GM23338 (cell line): ENCODE measurements at regions not wholly inside any gene's neighbourhood (a gene's known extent, or its start where the extent isn't known, plus 50 kb on each side); places are given as distances from the start of the nearest gene placed in this dataset.

Experiments
- ATAC-seq: fragments of 200-7000 bp; cut with Tn5 transposase; 3 replicates; pipeline ENCODE4 v1.9.1; 2020
- DNase-seq: peaks from one replicate; pipeline ENCODE4 v3.0.0-alpha.2; 2015; ENCODE audit warnings: low spot score
- H2AFZ ChIP-seq: fragments of 200-600 bp; sonication (generic); 2 replicates; pipeline ENCODE4 v1.8.0; 2016; ENCODE audit warnings: antibody characterized with exemption, mild to moderate bottlenecking, moderate library complexity
- H3F3A ChIP-seq: fragments of 200-600 bp; sonication (generic); replicated peaks from 2 replicates; pipeline ENCODE4 v1.8.0; 2017; ENCODE audit warnings: antibody characterized with exemption, mixed run types, low read depth
- H3K27ac ChIP-seq: fragments of 200-600 bp; sonication (generic); 2 replicates; pipeline ENCODE4 v1.6.1; 2016; ENCODE audit warnings: low read depth
- H3K27me3 ChIP-seq: fragments of 200-600 bp; sonication (generic); 2 replicates; pipeline ENCODE4 v1.8.0; 2016; ENCODE audit warnings: mild to moderate bottlenecking, mixed run types, moderate library complexity; ENCODE audit not compliant: insufficient read depth
- H3K36me3 ChIP-seq: fragments of 200-600 bp; sonication (generic); 2 replicates; pipeline ENCODE4 v1.8.0; 2016; ENCODE audit warnings: mild to moderate bottlenecking; ENCODE audit not compliant: insufficient read depth
- H3K4me1 ChIP-seq: fragments of 200-600 bp; sonication (generic); 2 replicates; pipeline ENCODE4 v1.8.0; 2016; ENCODE audit warnings: mild to moderate bottlenecking, moderate library complexity; ENCODE audit not compliant: insufficient read depth
- H3K4me2 ChIP-seq: fragments of 200-600 bp; sonication (generic); 2 replicates; pipeline ENCODE4 v1.7.1; 2017; ENCODE audit warnings: mixed run types
- H3K4me3 ChIP-seq: fragments of 200-600 bp; sonication (generic); 2 replicates; pipeline ENCODE4 v1.6.1; 2016; ENCODE audit warnings: mixed run types
- H3K79me2 ChIP-seq: fragments of 200-600 bp; sonication (generic); replicated peaks from 2 replicates; pipeline ENCODE4 v1.8.0; 2017; ENCODE audit warnings: mild to moderate bottlenecking; ENCODE audit not compliant: insufficient read depth
- H3K9me2 ChIP-seq: fragments of 200-600 bp; sonication (generic); 2 replicates; pipeline ENCODE4 v1.8.0; 2017; ENCODE audit not compliant: insufficient read depth
- H4K20me1 ChIP-seq: fragments of 200-600 bp; sonication (generic); replicated peaks from 2 replicates; pipeline ENCODE4 v1.8.0; 2017; ENCODE audit warnings: mild to moderate bottlenecking; ENCODE audit not compliant: insufficient read depth
- H3K27ac Mint-ChIP-seq: 2 replicates; pipeline ENCODE4 v1.8.0; 2020; ENCODE audit warnings: inconsistent platforms, mild to moderate bottlenecking, moderate library complexity, mixed read lengths
- H3K27me3 Mint-ChIP-seq: 3 replicates; pipeline ENCODE4 v1.8.0; 2022; ENCODE audit warnings: low read depth, mild to moderate bottlenecking, moderate library complexity, mixed read lengths, inconsistent platforms; ENCODE audit not compliant: insufficient read depth, poor library complexity
- H3K36me3 Mint-ChIP-seq: 3 replicates; pipeline ENCODE4 v1.8.0; 2021; ENCODE audit warnings: low read depth, mild to moderate bottlenecking, inconsistent platforms, moderate library complexity, mixed read lengths
- H3K4me1 Mint-ChIP-seq: 3 replicates; pipeline ENCODE4 v1.8.0; 2020; ENCODE audit warnings: mild to moderate bottlenecking, inconsistent platforms, mixed read lengths
- H3K4me3 Mint-ChIP-seq: 3 replicates; pipeline ENCODE4 v1.8.0; 2021; ENCODE audit warnings: moderate library complexity, mild to moderate bottlenecking, inconsistent platforms, mixed read lengths
- H3K9me3 Mint-ChIP-seq: 3 replicates; pipeline ENCODE4 v1.8.0; 2020; ENCODE audit warnings: moderate library complexity, mild to moderate bottlenecking, inconsistent platforms, mixed read lengths
- EZH2 ChIP-seq: fragments of 200-600 bp; sonication (generic); IDR thresholded peaks from one replicate; pipeline ENCODE4 v1.8.0; 2017; ENCODE audit warnings: antibody characterized with exemption, mild to moderate bottlenecking, low read depth; ENCODE audit not compliant: unreplicated experiment
- EZH2phosphoT487 ChIP-seq: fragments of 200-600 bp; sonication (generic); IDR thresholded peaks from one replicate; pipeline ENCODE4 v1.8.1; 2018; ENCODE audit warnings: antibody characterized with exemption; ENCODE audit not compliant: unreplicated experiment
- JUNB ChIP-seq: IDR thresholded peaks from one replicate; pipeline ENCODE4 v1.6.1; 2016; ENCODE audit warnings: antibody characterized with exemption; ENCODE audit not compliant: unreplicated experiment
- NANOG ChIP-seq: IDR thresholded peaks from 2 replicates; pipeline ENCODE4 v1.6.1; 2016; ENCODE audit warnings: antibody characterized with exemption, borderline replicate concordance
- POLR2AphosphoS5 ChIP-seq: IDR thresholded peaks from 2 replicates; pipeline ENCODE4 v1.6.1; 2016; ENCODE audit warnings: antibody characterized with exemption, low read depth
- STAT1 ChIP-seq: IDR thresholded peaks from one replicate; pipeline ENCODE4 v1.6.1; 2016; ENCODE audit warnings: antibody characterized with exemption; ENCODE audit not compliant: unreplicated experiment
- TF ChIP-seq, protein P1 (sequence below): fragments of 250-450 bp; sonication (Bioruptor Pico); IDR thresholded peaks from 2 replicates; pipeline ENCODE4 v1.5.0; 2020; ENCODE audit warnings: mild to moderate bottlenecking, moderate library complexity
- TF ChIP-seq, protein P2 (sequence below), 2 experiments: fragments of 200-600 bp in 1 of 2; sonication (generic) in 1 of 2; conservative IDR thresholded peaks; 2 replicates each; pipeline versions ENCODE4 v1.5.1 to v1.6.1; 2016 to 2017; ENCODE audit warnings: antibody characterized with exemption in 2 of 2, low read depth in 2 of 2, mild to moderate bottlenecking in 2 of 2, moderate library complexity in 1 of 2
- TF ChIP-seq, protein P3 (sequence below): IDR thresholded peaks from 2 replicates; pipeline ENCODE4 v1.6.1; 2016; ENCODE audit warnings: antibody characterized with exemption

DNA sequence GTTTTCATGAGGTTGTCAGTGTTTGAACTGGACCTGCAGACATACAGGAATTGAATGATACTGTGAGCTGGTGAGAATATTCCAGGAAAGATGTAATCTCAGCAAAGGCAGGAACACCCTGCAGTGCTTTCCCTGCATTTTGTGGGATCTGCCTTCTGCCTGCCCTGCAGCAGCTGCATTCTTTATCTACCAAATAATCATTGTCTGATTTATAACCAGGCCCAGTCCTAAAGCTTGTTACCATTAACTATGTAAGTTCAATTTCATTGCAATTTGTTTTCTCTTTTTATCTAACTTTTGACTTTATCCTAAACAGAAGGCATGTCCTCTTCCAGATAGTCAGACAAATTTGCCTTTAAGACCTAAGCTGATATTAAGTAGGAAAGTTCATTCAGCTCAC, 99.8 kb upstream of the NOCT start:
- H3F3A ChIP-seq: no peaks in the 10 kb centered on the region
- Mint-ChIP-seq H3K9me3 (no peaks in the 10 kb centered on the region), H3K36me3 (no peaks in the 10 kb centered on the region), H3K27me3 (peaks cover 5% of the 10 kb centered on the region), H3K27ac (no peak overlapping the region), H3K4me1 (peaks cover 23% of the 10 kb centered on the region), H3K4me3 (no peak overlapping the region)
- DNase-seq: no peak
- peaks cover 6% of the 10 kb centered on the region; the same call in 1 of the 2 replicates for H3K4me1 ChIP-seq
- H3K27me3 ChIP-seq: no peaks in the 10 kb centered on the region
- no peak overlapping the region for H3K4me2 ChIP-seq
- no peak overlapping the region for H3K27ac ChIP-seq
- ATAC-seq: no peak
- no peak for TF ChIP-seq NANOG
- TF ChIP-seq, protein P1, sequence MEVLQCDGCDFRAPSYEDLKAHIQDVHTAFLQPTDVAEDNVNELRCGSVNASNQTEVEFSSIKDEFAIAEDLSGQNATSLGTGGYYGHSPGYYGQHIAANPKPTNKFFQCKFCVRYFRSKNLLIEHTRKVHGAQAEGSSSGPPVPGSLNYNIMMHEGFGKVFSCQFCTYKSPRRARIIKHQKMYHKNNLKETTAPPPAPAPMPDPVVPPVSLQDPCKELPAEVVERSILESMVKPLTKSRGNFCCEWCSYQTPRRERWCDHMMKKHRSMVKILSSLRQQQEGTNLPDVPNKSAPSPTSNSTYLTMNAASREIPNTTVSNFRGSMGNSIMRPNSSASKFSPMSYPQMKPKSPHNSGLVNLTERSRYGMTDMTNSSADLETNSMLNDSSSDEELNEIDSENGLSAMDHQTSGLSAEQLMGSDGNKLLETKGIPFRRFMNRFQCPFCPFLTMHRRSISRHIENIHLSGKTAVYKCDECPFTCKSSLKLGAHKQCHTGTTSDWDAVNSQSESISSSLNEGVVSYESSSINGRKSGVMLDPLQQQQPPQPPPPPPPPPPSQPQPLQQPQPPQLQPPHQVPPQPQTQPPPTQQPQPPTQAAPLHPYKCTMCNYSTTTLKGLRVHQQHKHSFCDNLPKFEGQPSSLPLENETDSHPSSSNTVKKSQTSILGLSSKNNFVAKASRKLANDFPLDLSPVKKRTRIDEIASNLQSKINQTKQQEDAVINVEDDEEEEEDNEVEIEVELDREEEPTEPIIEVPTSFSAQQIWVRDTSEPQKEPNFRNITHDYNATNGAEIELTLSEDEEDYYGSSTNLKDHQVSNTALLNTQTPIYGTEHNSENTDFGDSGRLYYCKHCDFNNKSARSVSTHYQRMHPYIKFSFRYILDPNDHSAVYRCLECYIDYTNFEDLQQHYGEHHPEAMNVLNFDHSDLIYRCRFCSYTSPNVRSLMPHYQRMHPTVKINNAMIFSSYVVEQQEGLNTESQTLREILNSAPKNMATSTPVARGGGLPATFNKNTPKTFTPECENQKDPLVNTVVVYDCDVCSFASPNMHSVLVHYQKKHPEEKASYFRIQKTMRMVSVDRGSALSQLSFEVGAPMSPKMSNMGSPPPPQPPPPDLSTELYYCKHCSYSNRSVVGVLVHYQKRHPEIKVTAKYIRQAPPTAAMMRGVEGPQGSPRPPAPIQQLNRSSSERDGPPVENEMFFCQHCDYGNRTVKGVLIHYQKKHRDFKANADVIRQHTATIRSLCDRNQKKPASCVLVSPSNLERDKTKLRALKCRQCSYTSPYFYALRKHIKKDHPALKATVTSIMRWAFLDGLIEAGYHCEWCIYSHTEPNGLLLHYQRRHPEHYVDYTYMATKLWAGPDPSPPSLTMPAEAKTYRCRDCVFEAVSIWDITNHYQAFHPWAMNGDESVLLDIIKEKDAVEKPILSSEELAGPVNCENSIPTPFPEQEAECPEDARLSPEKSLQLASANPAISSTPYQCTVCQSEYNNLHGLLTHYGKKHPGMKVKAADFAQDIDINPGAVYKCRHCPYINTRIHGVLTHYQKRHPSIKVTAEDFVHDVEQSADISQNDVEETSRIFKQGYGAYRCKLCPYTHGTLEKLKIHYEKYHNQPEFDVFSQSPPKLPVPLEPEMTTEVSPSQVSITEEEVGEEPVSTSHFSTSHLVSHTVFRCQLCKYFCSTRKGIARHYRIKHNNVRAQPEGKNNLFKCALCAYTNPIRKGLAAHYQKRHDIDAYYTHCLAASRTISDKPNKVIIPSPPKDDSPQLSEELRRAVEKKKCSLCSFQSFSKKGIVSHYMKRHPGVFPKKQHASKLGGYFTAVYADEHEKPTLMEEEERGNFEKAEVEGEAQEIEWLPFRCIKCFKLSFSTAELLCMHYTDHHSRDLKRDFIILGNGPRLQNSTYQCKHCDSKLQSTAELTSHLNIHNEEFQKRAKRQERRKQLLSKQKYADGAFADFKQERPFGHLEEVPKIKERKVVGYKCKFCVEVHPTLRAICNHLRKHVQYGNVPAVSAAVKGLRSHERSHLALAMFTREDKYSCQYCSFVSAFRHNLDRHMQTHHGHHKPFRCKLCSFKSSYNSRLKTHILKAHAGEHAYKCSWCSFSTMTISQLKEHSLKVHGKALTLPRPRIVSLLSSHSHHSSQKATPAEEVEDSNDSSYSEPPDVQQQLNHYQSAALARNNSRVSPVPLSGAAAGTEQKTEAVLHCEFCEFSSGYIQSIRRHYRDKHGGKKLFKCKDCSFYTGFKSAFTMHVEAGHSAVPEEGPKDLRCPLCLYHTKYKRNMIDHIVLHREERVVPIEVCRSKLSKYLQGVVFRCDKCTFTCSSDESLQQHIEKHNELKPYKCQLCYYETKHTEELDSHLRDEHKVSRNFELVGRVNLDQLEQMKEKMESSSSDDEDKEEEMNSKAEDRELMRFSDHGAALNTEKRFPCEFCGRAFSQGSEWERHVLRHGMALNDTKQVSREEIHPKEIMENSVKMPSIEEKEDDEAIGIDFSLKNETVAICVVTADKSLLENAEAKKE (CRISPR knock-in tag): no peak
- TF ChIP-seq POLR2AphosphoS5: no peak
- TF ChIP-seq, protein P2, sequence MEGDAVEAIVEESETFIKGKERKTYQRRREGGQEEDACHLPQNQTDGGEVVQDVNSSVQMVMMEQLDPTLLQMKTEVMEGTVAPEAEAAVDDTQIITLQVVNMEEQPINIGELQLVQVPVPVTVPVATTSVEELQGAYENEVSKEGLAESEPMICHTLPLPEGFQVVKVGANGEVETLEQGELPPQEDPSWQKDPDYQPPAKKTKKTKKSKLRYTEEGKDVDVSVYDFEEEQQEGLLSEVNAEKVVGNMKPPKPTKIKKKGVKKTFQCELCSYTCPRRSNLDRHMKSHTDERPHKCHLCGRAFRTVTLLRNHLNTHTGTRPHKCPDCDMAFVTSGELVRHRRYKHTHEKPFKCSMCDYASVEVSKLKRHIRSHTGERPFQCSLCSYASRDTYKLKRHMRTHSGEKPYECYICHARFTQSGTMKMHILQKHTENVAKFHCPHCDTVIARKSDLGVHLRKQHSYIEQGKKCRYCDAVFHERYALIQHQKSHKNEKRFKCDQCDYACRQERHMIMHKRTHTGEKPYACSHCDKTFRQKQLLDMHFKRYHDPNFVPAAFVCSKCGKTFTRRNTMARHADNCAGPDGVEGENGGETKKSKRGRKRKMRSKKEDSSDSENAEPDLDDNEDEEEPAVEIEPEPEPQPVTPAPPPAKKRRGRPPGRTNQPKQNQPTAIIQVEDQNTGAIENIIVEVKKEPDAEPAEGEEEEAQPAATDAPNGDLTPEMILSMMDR (conservative IDR thresholded peaks at IDR 0.05; ENCODE audit: low read depth in 2 of 2): no peak
- no peak for TF ChIP-seq EZH2
- no peak for TF ChIP-seq STAT1
- TF ChIP-seq EZH2phosphoT487: no peak
- TF ChIP-seq, protein P3, sequence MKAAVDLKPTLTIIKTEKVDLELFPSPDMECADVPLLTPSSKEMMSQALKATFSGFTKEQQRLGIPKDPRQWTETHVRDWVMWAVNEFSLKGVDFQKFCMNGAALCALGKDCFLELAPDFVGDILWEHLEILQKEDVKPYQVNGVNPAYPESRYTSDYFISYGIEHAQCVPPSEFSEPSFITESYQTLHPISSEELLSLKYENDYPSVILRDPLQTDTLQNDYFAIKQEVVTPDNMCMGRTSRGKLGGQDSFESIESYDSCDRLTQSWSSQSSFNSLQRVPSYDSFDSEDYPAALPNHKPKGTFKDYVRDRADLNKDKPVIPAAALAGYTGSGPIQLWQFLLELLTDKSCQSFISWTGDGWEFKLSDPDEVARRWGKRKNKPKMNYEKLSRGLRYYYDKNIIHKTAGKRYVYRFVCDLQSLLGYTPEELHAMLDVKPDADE: no peak
- no peak for TF ChIP-seq JUNB
- no peak overlapping the region for H3K4me3 ChIP-seq
- no peaks in the 10 kb centered on the region for H4K20me1 ChIP-seq
- peaks cover 4% of the 10 kb centered on the region; the same call in 1 of the 2 replicates for H3K9me2 ChIP-seq
- H3K36me3 ChIP-seq: no peaks in the 10 kb centered on the region
- H3K79me2 ChIP-seq: no peaks in the 10 kb centered on the region
- peak overlapping the region; percentile 6; the same call in 1 of the 2 replicates for H2AFZ ChIP-seq
